OCI-LY3 (cell line): ENCODE measurements at regions not wholly inside any gene's neighbourhood (a gene's known extent, or its start where the extent isn't known, plus 50 kb on each side); places are given as distances from the start of the nearest gene placed in this dataset.

ENCODE experiments used
- EZH2phosphoT487 ChIP-seq: fragments of 200-600 bp; shearing (Covaris generic); IDR thresholded peaks from 2 replicates; pipeline ENCODE4 v1.6.1; 2018; ENCODE audit warnings: antibody characterized with exemption, mixed run types, low read depth
- TF ChIP-seq, protein P1 (sequence below): fragments of 200-600, 300-600 bp; sonication (generic); IDR thresholded peaks from 2 replicates; pipeline ENCODE4 v1.5.1; 2014; ENCODE audit warnings: antibody characterized with exemption, low read length, low read depth

DNA sequence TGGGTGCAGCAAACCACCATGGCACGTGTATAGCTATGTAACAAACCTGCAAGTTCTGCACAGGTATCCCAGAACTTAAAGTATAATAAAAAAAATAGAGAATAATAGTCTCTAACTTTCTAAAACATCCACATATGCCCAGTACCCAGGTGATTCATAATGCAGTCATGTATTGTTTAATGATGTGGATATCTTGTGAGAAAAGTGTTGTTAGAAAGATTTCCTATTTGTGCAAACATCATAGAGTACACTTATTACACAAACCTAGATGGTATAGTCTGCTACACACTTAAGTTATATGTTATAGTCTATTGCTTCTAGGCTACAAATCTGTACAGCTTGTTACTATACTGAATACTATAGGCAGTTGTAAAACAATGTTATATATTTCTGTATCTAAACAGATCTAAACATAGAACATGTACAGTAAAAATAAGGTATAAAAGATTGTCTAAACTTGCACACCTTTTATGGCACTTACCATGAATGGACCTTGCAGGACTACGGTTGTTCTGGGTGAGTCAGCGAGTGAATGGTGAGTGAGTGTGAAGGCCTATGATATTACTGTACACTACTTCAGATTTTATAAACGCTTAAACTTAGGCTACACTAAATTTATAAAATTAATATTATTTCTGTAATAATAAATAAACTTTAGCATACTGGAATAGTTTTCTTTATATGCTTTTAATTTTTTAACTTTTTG is 232.2 kb upstream of the SLIT2 start:
- TF ChIP-seq, protein P1, sequence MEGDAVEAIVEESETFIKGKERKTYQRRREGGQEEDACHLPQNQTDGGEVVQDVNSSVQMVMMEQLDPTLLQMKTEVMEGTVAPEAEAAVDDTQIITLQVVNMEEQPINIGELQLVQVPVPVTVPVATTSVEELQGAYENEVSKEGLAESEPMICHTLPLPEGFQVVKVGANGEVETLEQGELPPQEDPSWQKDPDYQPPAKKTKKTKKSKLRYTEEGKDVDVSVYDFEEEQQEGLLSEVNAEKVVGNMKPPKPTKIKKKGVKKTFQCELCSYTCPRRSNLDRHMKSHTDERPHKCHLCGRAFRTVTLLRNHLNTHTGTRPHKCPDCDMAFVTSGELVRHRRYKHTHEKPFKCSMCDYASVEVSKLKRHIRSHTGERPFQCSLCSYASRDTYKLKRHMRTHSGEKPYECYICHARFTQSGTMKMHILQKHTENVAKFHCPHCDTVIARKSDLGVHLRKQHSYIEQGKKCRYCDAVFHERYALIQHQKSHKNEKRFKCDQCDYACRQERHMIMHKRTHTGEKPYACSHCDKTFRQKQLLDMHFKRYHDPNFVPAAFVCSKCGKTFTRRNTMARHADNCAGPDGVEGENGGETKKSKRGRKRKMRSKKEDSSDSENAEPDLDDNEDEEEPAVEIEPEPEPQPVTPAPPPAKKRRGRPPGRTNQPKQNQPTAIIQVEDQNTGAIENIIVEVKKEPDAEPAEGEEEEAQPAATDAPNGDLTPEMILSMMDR, result no peak
- no peak for TF ChIP-seq EZH2phosphoT487
